A673 (cell line): ENCODE measurements at regions not wholly inside any gene's neighbourhood (a gene's known extent, or its start where the extent isn't known, plus 50 kb on each side); places are given as distances from the start of the nearest gene placed in this dataset.

Experiments
- BruUV-seq: library from RNA; stranded (reverse); fragments of 400-500 nt; replicated peaks from 2 replicates; lab custom pipeline; 2021; lab: Mats Ljungman, UMichigan
- CTCF ChIA-PET: fragments of 300-600 bp; sonication (Branson Sonifier 250); formaldehyde crosslinking; loops from one replicate; lab custom pipeline; 2022; ENCODE audit warnings: antibody characterized with exemption; lab: Charles Lee
- POLR2A ChIA-PET: fragments of 300-600 bp; sonication (Branson Sonifier 250); formaldehyde crosslinking; loops from one replicate; lab custom pipeline; 2022; ENCODE audit warnings: antibody characterized with exemption; ENCODE audit not compliant: low non-redundant PET; lab: Charles Lee
- DNase-seq: peaks from one replicate; pipeline ENCODE4 v3.0.0-alpha.2; 2015; ENCODE audit warnings: low spot score
- H3K27ac ChIP-seq: fragments of 200-600 bp; sonication (generic); 2 replicates; pipeline ENCODE4 v1.5.1; 2016; ENCODE audit warnings: mixed run types, low read depth, mild to moderate bottlenecking, mixed read lengths, antibody characterized with exemption, low read length; ENCODE audit not compliant: poor library complexity, severe bottlenecking
- H3K27me3 ChIP-seq: fragments of 200-600 bp; sonication (generic); replicated peaks from 2 replicates; pipeline ENCODE4 v1.6.1; 2017; ENCODE audit warnings: mixed run types, low read depth, mild to moderate bottlenecking, mixed read lengths, antibody characterized with exemption, low read length; ENCODE audit not compliant: insufficient read depth, poor library complexity
- H3K36me3 ChIP-seq: fragments of 200-600 bp; sonication (generic); 2 replicates; pipeline ENCODE4 v1.6.1; 2016; ENCODE audit warnings: mixed run types, mild to moderate bottlenecking, mixed read lengths, antibody characterized with exemption, low read length; ENCODE audit not compliant: insufficient read depth, poor library complexity, severe bottlenecking
- H3K4me1 ChIP-seq: fragments of 200-600 bp; sonication (generic); 2 replicates; pipeline ENCODE4 v1.6.1; 2017; ENCODE audit warnings: mixed run types, mild to moderate bottlenecking, mixed read lengths, antibody characterized with exemption, low read length; ENCODE audit not compliant: insufficient read depth, poor library complexity, severe bottlenecking
- H3K4me3 ChIP-seq: fragments of 200-600 bp; sonication (generic); 2 replicates; pipeline ENCODE4 v1.5.1; 2016; ENCODE audit warnings: low read depth, mixed run types, mild to moderate bottlenecking, mixed read lengths, low read length; ENCODE audit not compliant: poor library complexity, severe bottlenecking
- H3K9me3 ChIP-seq: fragments of 200-600 bp; sonication (generic); 2 replicates; pipeline ENCODE4 v1.6.1; 2016; ENCODE audit warnings: mixed run types, low read depth, mild to moderate bottlenecking, mixed read lengths, antibody characterized with exemption, low read length; ENCODE audit not compliant: poor library complexity, severe bottlenecking
- CTCF ChIP-seq: fragments of 300-800, 200-600 bp; sonication (generic); conservative IDR thresholded peaks from 2 replicates; pipeline ENCODE4 v1.5.1; 2017; ENCODE audit warnings: low read depth, mild to moderate bottlenecking, antibody characterized with exemption, low read length, moderate library complexity, mixed read lengths
- EZH2 ChIP-seq: fragments of 200-600 bp; sonication (generic); IDR thresholded peaks from 2 replicates; pipeline ENCODE4 v1.6.1; 2017; ENCODE audit warnings: borderline replicate concordance, low read depth, mild to moderate bottlenecking, mixed read lengths, antibody characterized with exemption, low read length; ENCODE audit not compliant: poor library complexity, severe bottlenecking
- intact Hi-C: fragments of 100-400 bp; cut with micrococcal nuclease; formaldehyde crosslinking; loops from one replicate; pipeline ENCODE4 v1.10.0; 2022; ENCODE audit not compliant: unreplicated experiment

- no peaks in the 10 kb centered on the region for H3K36me3 ChIP-seq
- intact Hi-C loops, result no loop called here
- no peak overlapping the region for H3K4me3 ChIP-seq
- no peak for DNase-seq
- no peaks in the 10 kb centered on the region for H3K4me1 ChIP-seq
- H3K9me3 ChIP-seq, result no peaks in the 10 kb centered on the region
- no peaks in the 10 kb centered on the region for H3K27me3 ChIP-seq
- ChIA-PET CTCF (no interaction called here), POLR2A (no interaction called here)
- BruUV-seq, result no TSS peak
- TF ChIP-seq CTCF (no peak), EZH2 (no peak)
- H3K27ac ChIP-seq, result no peak overlapping the region
These were observed 87.8 kb upstream of the NRIP1 start for GRCh38 chr21:15152591-15152990.

- intact Hi-C loops, result no loop called here
- DNase-seq, result no peak
- no peak for TF ChIP-seq EZH2
- H3K4me3 ChIP-seq, result no peak overlapping the region
- ChIA-PET CTCF (no interaction called here), POLR2A (no interaction called here)
- H3K9me3 ChIP-seq, result no peaks in the 10 kb centered on the region
- no peaks in the 10 kb centered on the region for H3K4me1 ChIP-seq
- H3K27me3 ChIP-seq, result no peaks in the 10 kb centered on the region
- no peak overlapping the region for H3K27ac ChIP-seq
- no TSS peak for BruUV-seq
- H3K36me3 ChIP-seq, result no peaks in the 10 kb centered on the region
These were observed 94.7 kb upstream of the NRIP1 start for GRCh38 chr21:15159382-15160020.

- no peaks in the 10 kb centered on the region for H3K9me3 ChIP-seq
- no peak for DNase-seq
- ChIA-PET POLR2A (no interaction called here), CTCF (no interaction called here)
- H3K4me1 ChIP-seq, result no peaks in the 10 kb centered on the region
- no peaks in the 10 kb centered on the region for H3K27me3 ChIP-seq
- H3K36me3 ChIP-seq, result no peaks in the 10 kb centered on the region
- BruUV-seq, result no TSS peak
- intact Hi-C loops, result no loop called here
- H3K4me3 ChIP-seq, result no peak overlapping the region
- no peak overlapping the region for H3K27ac ChIP-seq
- no peak for TF ChIP-seq EZH2
- TF ChIP-seq CTCF, result no peak
These were observed 95.3 kb upstream of the NRIP1 start for GRCh38 chr21:15160136-15160535.

GRCh38 chr21:15162921-15163320 is 98.1 kb upstream of the NRIP1 start:
- H3K4me3 ChIP-seq, result no peak overlapping the region
- TF ChIP-seq EZH2 (no peak), CTCF (no peak)
- H3K36me3 ChIP-seq, result no peaks in the 10 kb centered on the region
- POLR2A ChIA-PET, result no interaction called here
- no peaks in the 10 kb centered on the region for H3K4me1 ChIP-seq
- no peak overlapping the region for H3K27ac ChIP-seq
- DNase-seq, result no peak
- BruUV-seq, result no TSS peak
- intact Hi-C loops, result no loop called here
- no peaks in the 10 kb centered on the region for H3K9me3 ChIP-seq
- H3K27me3 ChIP-seq, result no peaks in the 10 kb centered on the region
- CTCF ChIA-PET, result no interaction called here
